ENCODE measurements at regions not wholly inside any gene's neighbourhood (a gene's known extent, or its start where the extent isn't known, plus 50 kb on each side); places are given as distances from the start of the nearest gene placed in this dataset.

GRCh38 chr7:11934796-11935195 is 102.8 kb upstream of the THSD7A start:
- Mint-ChIP-seq H3K9me3 (no peaks in the 10 kb centered on the region), H3K4me1 (no peaks in the 10 kb centered on the region), H3K27ac (no peak overlapping the region), H3K27me3 (ENCODE audit: insufficient read depth, low read depth, poor library complexity) (no peaks in the 10 kb centered on the region), H3K36me3 (ENCODE audit: low read depth) (no peaks in the 10 kb centered on the region), H3K4me3 (no peak overlapping the region)
- H2AFZ ChIP-seq = no peak overlapping the region
- H3K4me2 ChIP-seq = no peak overlapping the region
- no peaks in the 10 kb centered on the region for H3K27me3 ChIP-seq (ENCODE audit: insufficient read depth)
- DNase-seq (ENCODE audit: low spot score) (no peak), ATAC-seq (no peak)
- H3K79me2 ChIP-seq (replicated peaks; ENCODE audit: insufficient read depth) = no peaks in the 10 kb centered on the region
- H3K4me3 ChIP-seq = no peak overlapping the region
- no peaks in the 10 kb centered on the region for H3K9me2 ChIP-seq (ENCODE audit: insufficient read depth)
- no peak for TF ChIP-seq ZNF331 (CRISPR knock-in tag; IDR thresholded peaks at IDR 0.05; ENCODE audit: low read depth)
- no peak for TF ChIP-seq JUNB (IDR thresholded peaks at IDR 0.05; ENCODE audit: unreplicated experiment)
- TF ChIP-seq STAT1 (IDR thresholded peaks at IDR 0.05; ENCODE audit: unreplicated experiment) = no peak
- TF ChIP-seq, protein P1, sequence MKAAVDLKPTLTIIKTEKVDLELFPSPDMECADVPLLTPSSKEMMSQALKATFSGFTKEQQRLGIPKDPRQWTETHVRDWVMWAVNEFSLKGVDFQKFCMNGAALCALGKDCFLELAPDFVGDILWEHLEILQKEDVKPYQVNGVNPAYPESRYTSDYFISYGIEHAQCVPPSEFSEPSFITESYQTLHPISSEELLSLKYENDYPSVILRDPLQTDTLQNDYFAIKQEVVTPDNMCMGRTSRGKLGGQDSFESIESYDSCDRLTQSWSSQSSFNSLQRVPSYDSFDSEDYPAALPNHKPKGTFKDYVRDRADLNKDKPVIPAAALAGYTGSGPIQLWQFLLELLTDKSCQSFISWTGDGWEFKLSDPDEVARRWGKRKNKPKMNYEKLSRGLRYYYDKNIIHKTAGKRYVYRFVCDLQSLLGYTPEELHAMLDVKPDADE (IDR thresholded peaks at IDR 0.05) = no peak
- TF ChIP-seq POLR2AphosphoS5 (IDR thresholded peaks at IDR 0.05; ENCODE audit: low read depth) = no peak
- TF ChIP-seq REST (IDR thresholded peaks at IDR 0.05; ENCODE audit: unreplicated experiment) = no peak
- TF ChIP-seq NANOG (IDR thresholded peaks at IDR 0.05; ENCODE audit: borderline replicate concordance) = no peak
- TF ChIP-seq, protein P2, sequence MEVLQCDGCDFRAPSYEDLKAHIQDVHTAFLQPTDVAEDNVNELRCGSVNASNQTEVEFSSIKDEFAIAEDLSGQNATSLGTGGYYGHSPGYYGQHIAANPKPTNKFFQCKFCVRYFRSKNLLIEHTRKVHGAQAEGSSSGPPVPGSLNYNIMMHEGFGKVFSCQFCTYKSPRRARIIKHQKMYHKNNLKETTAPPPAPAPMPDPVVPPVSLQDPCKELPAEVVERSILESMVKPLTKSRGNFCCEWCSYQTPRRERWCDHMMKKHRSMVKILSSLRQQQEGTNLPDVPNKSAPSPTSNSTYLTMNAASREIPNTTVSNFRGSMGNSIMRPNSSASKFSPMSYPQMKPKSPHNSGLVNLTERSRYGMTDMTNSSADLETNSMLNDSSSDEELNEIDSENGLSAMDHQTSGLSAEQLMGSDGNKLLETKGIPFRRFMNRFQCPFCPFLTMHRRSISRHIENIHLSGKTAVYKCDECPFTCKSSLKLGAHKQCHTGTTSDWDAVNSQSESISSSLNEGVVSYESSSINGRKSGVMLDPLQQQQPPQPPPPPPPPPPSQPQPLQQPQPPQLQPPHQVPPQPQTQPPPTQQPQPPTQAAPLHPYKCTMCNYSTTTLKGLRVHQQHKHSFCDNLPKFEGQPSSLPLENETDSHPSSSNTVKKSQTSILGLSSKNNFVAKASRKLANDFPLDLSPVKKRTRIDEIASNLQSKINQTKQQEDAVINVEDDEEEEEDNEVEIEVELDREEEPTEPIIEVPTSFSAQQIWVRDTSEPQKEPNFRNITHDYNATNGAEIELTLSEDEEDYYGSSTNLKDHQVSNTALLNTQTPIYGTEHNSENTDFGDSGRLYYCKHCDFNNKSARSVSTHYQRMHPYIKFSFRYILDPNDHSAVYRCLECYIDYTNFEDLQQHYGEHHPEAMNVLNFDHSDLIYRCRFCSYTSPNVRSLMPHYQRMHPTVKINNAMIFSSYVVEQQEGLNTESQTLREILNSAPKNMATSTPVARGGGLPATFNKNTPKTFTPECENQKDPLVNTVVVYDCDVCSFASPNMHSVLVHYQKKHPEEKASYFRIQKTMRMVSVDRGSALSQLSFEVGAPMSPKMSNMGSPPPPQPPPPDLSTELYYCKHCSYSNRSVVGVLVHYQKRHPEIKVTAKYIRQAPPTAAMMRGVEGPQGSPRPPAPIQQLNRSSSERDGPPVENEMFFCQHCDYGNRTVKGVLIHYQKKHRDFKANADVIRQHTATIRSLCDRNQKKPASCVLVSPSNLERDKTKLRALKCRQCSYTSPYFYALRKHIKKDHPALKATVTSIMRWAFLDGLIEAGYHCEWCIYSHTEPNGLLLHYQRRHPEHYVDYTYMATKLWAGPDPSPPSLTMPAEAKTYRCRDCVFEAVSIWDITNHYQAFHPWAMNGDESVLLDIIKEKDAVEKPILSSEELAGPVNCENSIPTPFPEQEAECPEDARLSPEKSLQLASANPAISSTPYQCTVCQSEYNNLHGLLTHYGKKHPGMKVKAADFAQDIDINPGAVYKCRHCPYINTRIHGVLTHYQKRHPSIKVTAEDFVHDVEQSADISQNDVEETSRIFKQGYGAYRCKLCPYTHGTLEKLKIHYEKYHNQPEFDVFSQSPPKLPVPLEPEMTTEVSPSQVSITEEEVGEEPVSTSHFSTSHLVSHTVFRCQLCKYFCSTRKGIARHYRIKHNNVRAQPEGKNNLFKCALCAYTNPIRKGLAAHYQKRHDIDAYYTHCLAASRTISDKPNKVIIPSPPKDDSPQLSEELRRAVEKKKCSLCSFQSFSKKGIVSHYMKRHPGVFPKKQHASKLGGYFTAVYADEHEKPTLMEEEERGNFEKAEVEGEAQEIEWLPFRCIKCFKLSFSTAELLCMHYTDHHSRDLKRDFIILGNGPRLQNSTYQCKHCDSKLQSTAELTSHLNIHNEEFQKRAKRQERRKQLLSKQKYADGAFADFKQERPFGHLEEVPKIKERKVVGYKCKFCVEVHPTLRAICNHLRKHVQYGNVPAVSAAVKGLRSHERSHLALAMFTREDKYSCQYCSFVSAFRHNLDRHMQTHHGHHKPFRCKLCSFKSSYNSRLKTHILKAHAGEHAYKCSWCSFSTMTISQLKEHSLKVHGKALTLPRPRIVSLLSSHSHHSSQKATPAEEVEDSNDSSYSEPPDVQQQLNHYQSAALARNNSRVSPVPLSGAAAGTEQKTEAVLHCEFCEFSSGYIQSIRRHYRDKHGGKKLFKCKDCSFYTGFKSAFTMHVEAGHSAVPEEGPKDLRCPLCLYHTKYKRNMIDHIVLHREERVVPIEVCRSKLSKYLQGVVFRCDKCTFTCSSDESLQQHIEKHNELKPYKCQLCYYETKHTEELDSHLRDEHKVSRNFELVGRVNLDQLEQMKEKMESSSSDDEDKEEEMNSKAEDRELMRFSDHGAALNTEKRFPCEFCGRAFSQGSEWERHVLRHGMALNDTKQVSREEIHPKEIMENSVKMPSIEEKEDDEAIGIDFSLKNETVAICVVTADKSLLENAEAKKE (CRISPR knock-in tag; IDR thresholded peaks at IDR 0.05) = no peak
- TF ChIP-seq EZH2phosphoT487 (IDR thresholded peaks at IDR 0.05; ENCODE audit: unreplicated experiment) = no peak
- no peak for TF ChIP-seq ZNF114 (CRISPR knock-in tag; IDR thresholded peaks at IDR 0.05)
- no peak for TF ChIP-seq CREB1 (CRISPR knock-in tag; IDR thresholded peaks at IDR 0.05; ENCODE audit: low read depth)
- TF ChIP-seq, protein P3, sequence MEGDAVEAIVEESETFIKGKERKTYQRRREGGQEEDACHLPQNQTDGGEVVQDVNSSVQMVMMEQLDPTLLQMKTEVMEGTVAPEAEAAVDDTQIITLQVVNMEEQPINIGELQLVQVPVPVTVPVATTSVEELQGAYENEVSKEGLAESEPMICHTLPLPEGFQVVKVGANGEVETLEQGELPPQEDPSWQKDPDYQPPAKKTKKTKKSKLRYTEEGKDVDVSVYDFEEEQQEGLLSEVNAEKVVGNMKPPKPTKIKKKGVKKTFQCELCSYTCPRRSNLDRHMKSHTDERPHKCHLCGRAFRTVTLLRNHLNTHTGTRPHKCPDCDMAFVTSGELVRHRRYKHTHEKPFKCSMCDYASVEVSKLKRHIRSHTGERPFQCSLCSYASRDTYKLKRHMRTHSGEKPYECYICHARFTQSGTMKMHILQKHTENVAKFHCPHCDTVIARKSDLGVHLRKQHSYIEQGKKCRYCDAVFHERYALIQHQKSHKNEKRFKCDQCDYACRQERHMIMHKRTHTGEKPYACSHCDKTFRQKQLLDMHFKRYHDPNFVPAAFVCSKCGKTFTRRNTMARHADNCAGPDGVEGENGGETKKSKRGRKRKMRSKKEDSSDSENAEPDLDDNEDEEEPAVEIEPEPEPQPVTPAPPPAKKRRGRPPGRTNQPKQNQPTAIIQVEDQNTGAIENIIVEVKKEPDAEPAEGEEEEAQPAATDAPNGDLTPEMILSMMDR (conservative IDR thresholded peaks at IDR 0.05; ENCODE audit: low read depth in 2 of 2) = no peak
- no peak for TF ChIP-seq EZH2 (IDR thresholded peaks at IDR 0.05; ENCODE audit: low read depth, unreplicated experiment)
- H4K20me1 ChIP-seq (replicated peaks; ENCODE audit: insufficient read depth) = no peaks in the 10 kb centered on the region
- no peak overlapping the region for H3K27ac ChIP-seq (ENCODE audit: low read depth)
- H3F3A ChIP-seq (replicated peaks; ENCODE audit: low read depth) = no peaks in the 10 kb centered on the region
- no peaks in the 10 kb centered on the region for H3K4me1 ChIP-seq (ENCODE audit: insufficient read depth)
- H3K36me3 ChIP-seq (ENCODE audit: insufficient read depth) = no peaks in the 10 kb centered on the region
